ENCODE measurements at regions not wholly inside any gene's neighbourhood (a gene's known extent, or its start where the extent isn't known, plus 50 kb on each side); places are given as distances from the start of the nearest gene placed in this dataset.

GRCh38 chr3:118740722-118741290, 293.8 kb downstream of the IGSF11 start:
- Mint-ChIP-seq H3K9me3 (peaks cover 4% of the 10 kb centered on the region), H3K4me1 (ENCODE audit: low read depth) (no peaks in the 10 kb centered on the region), H3K36me3 (ENCODE audit: low read depth) (no peaks in the 10 kb centered on the region), H3K27ac (no peak overlapping the region), H3K4me3 (no peak overlapping the region), H3K27me3 (no peaks in the 10 kb centered on the region)
- Histone ChIP-seq H3K9me3 (ENCODE audit: control insufficient read depth in 1 of 2, insufficient read depth in 1 of 2, low read length in 2 of 2) (no peaks in the 10 kb centered on the region), H3K36me3 (ENCODE audit: insufficient read depth, low read length) (no peaks in the 10 kb centered on the region), H3K27ac (ENCODE audit: low read depth in 1 of 2, low read length in 2 of 2) (no peak overlapping the region), H3K4me3 (ENCODE audit: low read length) (no peak overlapping the region), H3K27me3 (ENCODE audit: control insufficient read depth in 1 of 2, insufficient read depth in 2 of 2, low read length in 2 of 2) (no peaks in the 10 kb centered on the region), H3K4me1 (ENCODE audit: insufficient read depth, low read length) (no peaks in the 10 kb centered on the region)
- intact Hi-C loops (cut with DNase I, micrococcal nuclease) = no loop called here
- no peak for ATAC-seq (ENCODE audit: poor library complexity)
- no peak for DNase-seq
- CTCF ChIA-PET = no interaction called here
- POLR2A ChIA-PET = interaction anchor here (1.0 kb wide), 1 partner anchor 9 kb away, joined by 3 read pairs; no protein-coding TSS in a partner anchor
- TF ChIP-seq CTCF (IDR thresholded peaks at IDR 0.05) = no peak

- Mint-ChIP-seq H3K36me3 (ENCODE audit: low read depth) (no peaks in the 10 kb centered on the region), H3K4me1 (ENCODE audit: low read depth) (no peaks in the 10 kb centered on the region), H3K9me3 (peaks cover 4% of the 10 kb centered on the region), H3K27me3 (no peaks in the 10 kb centered on the region), H3K27ac (no peak overlapping the region), H3K4me3 (no peak overlapping the region)
- Histone ChIP-seq H3K36me3 (ENCODE audit: insufficient read depth, low read length) (no peaks in the 10 kb centered on the region), H3K27me3 (ENCODE audit: control insufficient read depth in 1 of 2, insufficient read depth in 2 of 2, low read length in 2 of 2) (no peaks in the 10 kb centered on the region), H3K27ac (ENCODE audit: low read depth in 1 of 2, low read length in 2 of 2) (no peak overlapping the region), H3K4me1 (ENCODE audit: insufficient read depth, low read length) (no peaks in the 10 kb centered on the region), H3K9me3 (ENCODE audit: control insufficient read depth in 1 of 2, insufficient read depth in 1 of 2, low read length in 2 of 2) (no peaks in the 10 kb centered on the region), H3K4me3 (ENCODE audit: low read length) (no peak overlapping the region)
- ChIA-PET POLR2A (no interaction called here), CTCF (no interaction called here)
- intact Hi-C loops (cut with DNase I, micrococcal nuclease) = no loop called here
- TF ChIP-seq CTCF (IDR thresholded peaks at IDR 0.05) = no peak
- DNase-seq (no peak), ATAC-seq (ENCODE audit: poor library complexity) (no peak)
Observed at GRCh38 chr3:118742760-118743159, 291.9 kb downstream of the IGSF11 start.

- Mint-ChIP-seq H3K4me1 (ENCODE audit: low read depth) (no peaks in the 10 kb centered on the region), H3K4me3 (no peak overlapping the region), H3K9me3 (peaks cover 2% of the 10 kb centered on the region), H3K27me3 (no peaks in the 10 kb centered on the region), H3K36me3 (ENCODE audit: low read depth) (no peaks in the 10 kb centered on the region), H3K27ac (no peak overlapping the region)
- CTCF ChIA-PET = no interaction called here
- Histone ChIP-seq H3K27me3 (ENCODE audit: control insufficient read depth in 1 of 2, insufficient read depth in 2 of 2, low read length in 2 of 2) (no peaks in the 10 kb centered on the region), H3K36me3 (ENCODE audit: insufficient read depth, low read length) (no peaks in the 10 kb centered on the region), H3K27ac (ENCODE audit: low read depth in 1 of 2, low read length in 2 of 2) (no peak overlapping the region), H3K4me1 (ENCODE audit: insufficient read depth, low read length) (no peaks in the 10 kb centered on the region), H3K9me3 (ENCODE audit: control insufficient read depth in 1 of 2, insufficient read depth in 1 of 2, low read length in 2 of 2) (no peaks in the 10 kb centered on the region), H3K4me3 (ENCODE audit: low read length) (no peak overlapping the region)
- no peak for DNase-seq
- POLR2A ChIA-PET = no interaction called here
- intact Hi-C loops (cut with DNase I, micrococcal nuclease) = no loop called here
- TF ChIP-seq CTCF (IDR thresholded peaks at IDR 0.05) = no peak
- ATAC-seq (ENCODE audit: poor library complexity) = no peak
Observed at GRCh38 chr3:118744186-118744585, 290.5 kb downstream of the IGSF11 start.

Measured in CD4-positive, alpha-beta T cell (primary cell).